ENCODE measurements at regions not wholly inside any gene's neighbourhood (a gene's known extent, or its start where the extent isn't known, plus 50 kb on each side); places are given as distances from the start of the nearest gene placed in this dataset.
"Not testable (repeated sequence)": the region's sequence is repeated elsewhere in the genome, so short reads cannot be mapped to it uniquely, and the experiment has no call there.

GRCh38 chr5:82596451-82596850 lies 318.3 kb upstream of the RPS23 start:
- no peak for DNase-seq

- DNase-seq, result no peak
Observed at GRCh38 chr5:82595113-82595512, 317.0 kb upstream of the RPS23 start.

- no peak for DNase-seq
Observed at GRCh38 chr5:82594097-82594496, 315.9 kb upstream of the RPS23 start.

GRCh38 chr5:82593481-82593880 lies 315.3 kb upstream of the RPS23 start:
- DNase-seq, result no peak

- DNase-seq, result no peak
Observed at GRCh38 chr5:82591021-82591515, 312.9 kb upstream of the RPS23 start.

- DNase-seq, result no peak
Observed at GRCh38 chr5:82590112-82590511, 312.0 kb upstream of the RPS23 start.

GRCh38 chr5:82586661-82587310 lies 308.6 kb upstream of the RPS23 start:
- DNase-seq, result no peak

- no peak for DNase-seq
Observed at GRCh38 chr5:82586181-82586580, 308.0 kb upstream of the RPS23 start.

GRCh38 chr5:82584631-82585030 lies 306.5 kb upstream of the RPS23 start:
- no peak for DNase-seq

- not testable (repeated sequence) for DNase-seq
Observed at GRCh38 chr5:82583331-82583730, 305.2 kb upstream of the RPS23 start.

GRCh38 chr5:82564963-82565362 lies 286.8 kb upstream of the RPS23 start:
- no peak for DNase-seq

- DNase-seq, result no peak
Observed at GRCh38 chr5:82563745-82564144, 285.6 kb upstream of the RPS23 start.

GRCh38 chr5:82562696-82563240 lies 284.6 kb upstream of the RPS23 start:
- no peak for DNase-seq

GRCh38 chr5:82561797-82562196 lies 283.6 kb upstream of the RPS23 start:
- DNase-seq, result no peak

GRCh38 chr5:82560969-82561368 lies 282.8 kb upstream of the RPS23 start:
- no peak for DNase-seq

GRCh38 chr5:82560561-82560960 lies 282.4 kb upstream of the RPS23 start:
- DNase-seq, result no peak

GRCh38 chr5:82551840-82552385 lies 273.8 kb upstream of the RPS23 start:
- DNase-seq, result no peak

GRCh38 chr5:82551192-82551591 lies 273.0 kb upstream of the RPS23 start:
- DNase-seq, result no peak

GRCh38 chr5:82549263-82549662 lies 271.1 kb upstream of the RPS23 start:
- no peak for DNase-seq

GRCh38 chr5:82544004-82544403 lies 265.9 kb upstream of the RPS23 start:
- no peak for DNase-seq

- no peak for DNase-seq
Observed at GRCh38 chr5:82540301-82540700, 262.1 kb upstream of the RPS23 start.

GRCh38 chr5:82538339-82539034 lies 260.3 kb upstream of the RPS23 start:
- no peak for DNase-seq

GRCh38 chr5:82537687-82538306 lies 259.6 kb upstream of the RPS23 start:
- no peak for DNase-seq

GRCh38 chr5:82534986-82535385 lies 256.8 kb upstream of the RPS23 start:
- DNase-seq, result no peak

Measured in stimulated activated CD4-positive, alpha-beta T cell treated with anti-CD3 and anti-CD28 coated beads, Interleukin-1b, Interleukin-23, amount 100 ng/mL, for 48 hours (primary cell).